ENCODE measurements at regions not wholly inside any gene's neighbourhood (a gene's known extent, or its start where the extent isn't known, plus 50 kb on each side); places are given as distances from the start of the nearest gene placed in this dataset.
"Not testable (repeated sequence)": the region's sequence is repeated elsewhere in the genome, so short reads cannot be mapped to it uniquely, and the experiment has no call there.

DNA sequence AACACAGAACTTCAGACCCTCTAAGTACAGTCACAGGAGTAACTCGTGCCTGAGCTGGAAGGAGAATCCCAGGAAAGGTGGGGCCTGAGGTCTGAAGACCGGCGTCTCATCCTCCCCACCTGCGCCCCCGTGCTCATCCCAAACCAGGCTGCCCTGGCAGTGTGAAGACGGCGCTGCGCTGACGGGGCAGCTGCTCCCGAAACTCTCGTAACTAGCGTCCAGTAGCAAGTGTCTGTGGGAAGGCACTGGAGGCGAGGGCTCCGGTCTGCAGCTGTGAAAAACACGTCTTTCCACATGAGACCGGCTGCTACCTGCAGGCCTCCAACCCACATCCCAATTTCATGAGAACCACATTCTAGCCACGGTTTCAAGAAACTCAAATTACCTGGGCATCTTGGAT is 136.6 kb upstream of the RNF32 start:
- H3K4me1 ChIP-seq: no peaks in the 10 kb centered on the region
- H3K4me3 ChIP-seq: no peak overlapping the region
- TF ChIP-seq, protein P1, sequence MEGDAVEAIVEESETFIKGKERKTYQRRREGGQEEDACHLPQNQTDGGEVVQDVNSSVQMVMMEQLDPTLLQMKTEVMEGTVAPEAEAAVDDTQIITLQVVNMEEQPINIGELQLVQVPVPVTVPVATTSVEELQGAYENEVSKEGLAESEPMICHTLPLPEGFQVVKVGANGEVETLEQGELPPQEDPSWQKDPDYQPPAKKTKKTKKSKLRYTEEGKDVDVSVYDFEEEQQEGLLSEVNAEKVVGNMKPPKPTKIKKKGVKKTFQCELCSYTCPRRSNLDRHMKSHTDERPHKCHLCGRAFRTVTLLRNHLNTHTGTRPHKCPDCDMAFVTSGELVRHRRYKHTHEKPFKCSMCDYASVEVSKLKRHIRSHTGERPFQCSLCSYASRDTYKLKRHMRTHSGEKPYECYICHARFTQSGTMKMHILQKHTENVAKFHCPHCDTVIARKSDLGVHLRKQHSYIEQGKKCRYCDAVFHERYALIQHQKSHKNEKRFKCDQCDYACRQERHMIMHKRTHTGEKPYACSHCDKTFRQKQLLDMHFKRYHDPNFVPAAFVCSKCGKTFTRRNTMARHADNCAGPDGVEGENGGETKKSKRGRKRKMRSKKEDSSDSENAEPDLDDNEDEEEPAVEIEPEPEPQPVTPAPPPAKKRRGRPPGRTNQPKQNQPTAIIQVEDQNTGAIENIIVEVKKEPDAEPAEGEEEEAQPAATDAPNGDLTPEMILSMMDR (IDR thresholded peaks at IDR 0.05): no peak
- H3K36me3 ChIP-seq: no peaks in the 10 kb centered on the region
- no peaks in the 10 kb centered on the region for H3K27me3 ChIP-seq
- no peak for DNase-seq
- intact Hi-C loops (cut with DNase I; ENCODE audit: low total_unique reads): no loop called here
- no peak overlapping the region for H3K27ac ChIP-seq
- H3K9me3 ChIP-seq: peaks cover 0 to 5% (median 0%) of the 10 kb centered on the region in 3 donors

DNA sequence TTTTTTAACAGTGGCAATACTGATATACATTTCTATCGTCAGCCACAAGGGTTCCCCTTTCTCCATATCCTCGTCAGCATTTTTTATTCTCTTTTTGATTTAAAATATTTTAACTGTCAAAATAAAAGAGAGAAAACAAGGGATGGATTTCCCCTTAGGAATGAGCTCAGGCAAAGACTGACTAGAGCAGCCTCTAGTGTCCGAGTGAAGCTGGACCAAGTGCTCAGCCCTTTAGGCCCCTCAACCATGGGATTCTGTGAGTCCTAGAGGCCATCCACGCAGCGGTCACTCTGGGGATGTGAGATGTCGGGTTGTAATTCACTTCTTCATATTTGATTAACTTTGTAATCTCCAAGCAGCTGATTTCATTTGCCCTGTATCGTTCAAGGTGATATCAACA is 137.4 kb upstream of the RNF32 start:
- Histone ChIP-seq H3K4me3 (no peak overlapping the region), H3K4me1 (no peaks in the 10 kb centered on the region), H3K36me3 (no peaks in the 10 kb centered on the region), H3K9me3 (peaks cover 0 to 5% (median 0%) of the 10 kb centered on the region in 3 donors), H3K27me3 (no peaks in the 10 kb centered on the region), H3K27ac (no peak overlapping the region)
- intact Hi-C loops (cut with DNase I; ENCODE audit: low total_unique reads): no loop called here
- DNase-seq: no peak
- TF ChIP-seq, protein P1 (IDR thresholded peaks at IDR 0.05): no peak

DNA sequence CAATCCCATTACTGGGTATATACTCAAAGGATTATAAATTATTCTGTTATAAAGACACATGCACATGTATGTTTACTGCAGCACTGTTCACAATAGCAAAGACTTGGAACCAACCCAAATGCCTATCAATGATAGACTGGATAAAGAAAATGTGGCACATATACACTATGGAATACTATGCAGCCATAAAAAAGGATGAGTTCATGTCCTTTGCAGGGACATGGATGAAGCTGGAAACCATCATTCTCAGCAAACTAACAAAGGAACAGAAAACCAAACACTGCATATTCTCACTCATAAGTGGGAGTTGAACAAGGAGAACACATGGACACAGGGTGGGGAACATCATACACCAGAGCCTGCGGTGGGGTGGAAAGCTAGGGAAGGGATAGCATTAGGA is 138.8 kb upstream of the RNF32 start:
- H3K4me1 ChIP-seq; DNase-seq; H3K36me3 ChIP-seq; H3K27ac ChIP-seq; intact Hi-C loops (cut with DNase I; ENCODE audit: low total_unique reads); H3K4me3 ChIP-seq; H3K27me3 ChIP-seq; H3K9me3 ChIP-seq: not testable (repeated sequence)

DNA sequence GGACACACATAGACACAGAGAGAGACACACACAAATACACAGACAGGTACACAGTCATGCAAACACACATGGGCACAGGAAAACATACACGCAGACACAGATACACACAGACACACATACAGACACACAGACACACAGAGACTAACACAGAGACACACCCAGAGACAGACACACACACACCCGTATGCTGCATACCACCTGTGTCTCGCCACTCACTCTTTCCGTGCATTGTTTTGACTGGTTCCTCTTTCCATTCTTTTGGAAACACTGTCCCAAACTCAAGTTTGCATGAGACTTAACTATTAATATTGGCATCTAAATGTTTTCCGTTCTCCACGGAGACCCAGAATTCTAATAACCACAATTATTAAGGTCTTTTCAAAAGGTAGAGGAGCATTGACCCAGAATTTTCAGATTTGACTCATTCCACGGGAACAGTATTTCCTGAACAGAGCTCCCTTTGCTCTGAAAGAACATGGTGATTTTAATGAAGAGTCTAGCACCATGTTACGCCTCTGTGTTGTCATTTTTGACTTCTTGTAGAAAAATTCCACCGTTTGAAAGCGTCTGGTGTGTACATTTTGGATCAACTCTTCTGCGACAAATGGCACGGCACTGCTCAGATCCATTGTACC is 141.2 kb upstream of the RNF32 start:
- no peak for DNase-seq
- Histone ChIP-seq H3K27ac (no peak overlapping the region), H3K4me1 (no peaks in the 10 kb centered on the region), H3K36me3 (no peaks in the 10 kb centered on the region), H3K9me3 (peaks cover 0 to 5% (median 0%) of the 10 kb centered on the region in 3 donors), H3K27me3 (no peaks in the 10 kb centered on the region), H3K4me3 (no peak overlapping the region)
- TF ChIP-seq, protein P1 (IDR thresholded peaks at IDR 0.05): no peak
- intact Hi-C loops (cut with DNase I; ENCODE audit: low total_unique reads): no loop called here

DNA sequence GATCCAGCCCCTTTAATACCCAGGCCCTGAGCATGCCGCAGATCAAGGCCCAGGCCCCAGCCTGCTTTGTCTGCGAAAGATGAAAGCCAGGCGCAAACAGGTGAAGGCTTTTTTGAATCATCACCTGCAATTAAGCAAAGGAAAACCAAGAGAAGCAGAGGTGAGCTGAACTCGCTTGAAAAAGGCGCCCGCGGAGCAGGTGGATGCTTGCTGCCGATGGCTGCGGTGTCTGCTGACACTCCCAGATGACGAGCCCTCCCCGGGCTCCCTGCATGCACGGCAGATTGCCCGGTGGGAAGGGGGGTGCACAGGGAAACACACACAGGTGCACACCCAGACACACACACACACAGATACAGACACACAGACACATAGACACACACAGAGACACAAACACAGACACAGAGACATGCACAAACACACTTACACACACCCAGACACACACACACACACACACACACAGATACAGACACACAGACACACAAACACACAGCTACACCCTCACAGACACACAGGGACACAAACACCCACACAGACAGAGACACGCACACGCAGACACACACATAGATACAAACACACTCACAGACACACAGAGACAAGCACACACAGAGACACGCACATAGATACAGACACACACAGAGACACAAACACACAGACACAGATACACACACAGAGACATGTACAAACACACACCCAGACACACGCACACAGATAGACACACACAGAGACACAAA is 142.6 kb upstream of the RNF32 start:
- H3K9me3 ChIP-seq: peaks cover 0 to 5% (median 0%) of the 10 kb centered on the region in 3 donors
- H3K4me3 ChIP-seq: no peak overlapping the region
- DNase-seq: no peak
- H3K27me3 ChIP-seq: no peaks in the 10 kb centered on the region
- no peak overlapping the region for H3K27ac ChIP-seq
- H3K36me3 ChIP-seq: no peaks in the 10 kb centered on the region
- TF ChIP-seq, protein P1 (IDR thresholded peaks at IDR 0.05): no peak
- intact Hi-C loops (cut with DNase I; ENCODE audit: low total_unique reads): no loop called here
- H3K4me1 ChIP-seq: no peaks in the 10 kb centered on the region

GRCh38 chr7:156496865-156497264 is 143.7 kb upstream of the RNF32 start:
- TF ChIP-seq, protein P1 (IDR thresholded peaks at IDR 0.05): no peak
- intact Hi-C loops (cut with DNase I; ENCODE audit: low total_unique reads): no loop called here
- peaks cover 0 to 5% (median 0%) of the 10 kb centered on the region in 3 donors for H3K9me3 ChIP-seq

More at GRCh38 chr7:156496865-156497264, 143.7 kb upstream of the RNF32 start:
- no peak for DNase-seq
- Histone ChIP-seq H3K4me1 (no peaks in the 10 kb centered on the region), H3K36me3 (no peaks in the 10 kb centered on the region), H3K27me3 (no peaks in the 10 kb centered on the region), H3K4me3 (no peak overlapping the region), H3K27ac (no peak overlapping the region)
